ENCODE measurements at regions not wholly inside any gene's neighbourhood (a gene's known extent, or its start where the extent isn't known, plus 50 kb on each side); places are given as distances from the start of the nearest gene placed in this dataset.
"Not testable (repeated sequence)": the region's sequence is repeated elsewhere in the genome, so short reads cannot be mapped to it uniquely, and the experiment has no call there.

DNA sequence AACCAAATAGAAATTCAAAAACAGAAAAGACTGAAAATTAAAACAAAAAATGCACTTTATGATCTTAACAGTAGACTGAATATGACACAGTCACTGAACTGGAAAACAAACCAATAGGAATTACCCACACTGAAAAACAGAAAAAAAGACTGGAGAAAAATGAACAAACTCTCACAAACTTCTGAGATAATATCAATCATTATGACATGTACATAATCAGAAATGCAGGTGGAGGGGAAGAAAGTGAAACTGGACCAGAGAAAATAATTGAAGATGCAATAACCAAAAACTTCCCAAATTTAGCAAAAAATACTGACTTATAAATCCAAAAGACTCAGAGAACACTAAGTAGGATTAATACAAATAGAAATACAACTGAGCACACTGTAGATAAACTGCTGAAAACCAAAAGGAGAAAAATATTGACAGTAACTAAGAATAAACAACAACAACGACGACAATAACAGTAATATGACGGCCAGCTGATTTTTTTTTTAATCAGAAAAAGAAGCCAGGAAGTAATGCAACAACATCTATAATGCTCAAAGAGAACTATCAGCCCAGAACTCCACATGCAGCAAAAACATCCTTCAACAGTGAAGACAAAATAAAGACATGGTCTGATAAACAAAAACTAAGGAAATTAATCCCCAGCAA lies 108.1 kb downstream of the ZFAND4 start:
- H3K4me3 Mint-ChIP-seq (ENCODE audit: low read depth), result no peak overlapping the region

GRCh38 chr10:45561952-45562351 lies 110.6 kb downstream of the ZFAND4 start:
- intact Hi-C loops (cut with micrococcal nuclease), result no loop called here
- Mint-ChIP-seq H3K9me3 (no peaks in the 10 kb centered on the region), H3K4me3 (ENCODE audit: low read depth) (no peak overlapping the region), H3K27me3 (ENCODE audit: low read depth) (no peaks in the 10 kb centered on the region), H3K36me3 (ENCODE audit: low read depth) (peaks cover 12% of the 10 kb centered on the region), H3K4me1 (ENCODE audit: low read depth) (peaks cover 25% of the 10 kb centered on the region), H3K27ac (no peak overlapping the region)
- DNase-seq (ENCODE audit: low spot score), result no peak

More for the DNA sequence above, 108.1 kb downstream of the ZFAND4 start:
- H3K27ac Mint-ChIP-seq, result no peak overlapping the region
- peaks cover 12% of the 10 kb centered on the region for H3K4me1 Mint-ChIP-seq (ENCODE audit: low read depth)
- intact Hi-C loops (cut with micrococcal nuclease), result no loop called here
- no peaks in the 10 kb centered on the region for H3K9me3 Mint-ChIP-seq
- peaks cover 2% of the 10 kb centered on the region for H3K27me3 Mint-ChIP-seq (ENCODE audit: low read depth)
- H3K36me3 Mint-ChIP-seq (ENCODE audit: low read depth), result peaks cover 6% of the 10 kb centered on the region
- no peak for DNase-seq (ENCODE audit: low spot score)

DNA sequence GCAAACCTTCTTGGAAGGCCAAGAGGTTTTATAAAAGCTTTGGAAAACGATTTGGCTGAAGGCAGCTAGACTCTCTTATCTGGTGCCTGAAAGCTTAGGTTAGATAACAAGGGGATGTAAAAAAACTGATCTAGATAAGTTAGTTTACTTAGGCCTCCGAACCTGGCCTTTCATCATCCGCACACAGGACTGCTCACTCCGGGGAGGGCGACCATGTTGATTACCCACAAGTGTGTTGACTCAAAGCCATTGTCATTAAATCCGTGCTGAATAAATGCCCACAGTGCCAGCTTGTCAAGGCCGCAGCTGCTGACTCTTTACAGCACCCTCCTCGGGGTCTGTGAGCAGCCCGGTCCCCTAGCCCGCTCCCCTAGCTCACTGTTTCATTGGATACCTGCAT lies 112.3 kb downstream of the ZFAND4 start:
- Mint-ChIP-seq H3K9me3 (no peaks in the 10 kb centered on the region), H3K4me3 (ENCODE audit: low read depth) (no peak overlapping the region), H3K27me3 (ENCODE audit: low read depth) (no peaks in the 10 kb centered on the region), H3K27ac (no peak overlapping the region), H3K36me3 (ENCODE audit: low read depth) (peaks cover 12% of the 10 kb centered on the region), H3K4me1 (ENCODE audit: low read depth) (peaks cover 28% of the 10 kb centered on the region)
- intact Hi-C loops (cut with micrococcal nuclease), result no loop called here
- no peak for DNase-seq (ENCODE audit: low spot score)

- H3K9me3 Mint-ChIP-seq, result no peaks in the 10 kb centered on the region
- peaks cover 12% of the 10 kb centered on the region for H3K36me3 Mint-ChIP-seq (ENCODE audit: low read depth)
- H3K4me1 Mint-ChIP-seq (ENCODE audit: low read depth), result peaks cover 23% of the 10 kb centered on the region
- H3K27ac Mint-ChIP-seq, result no peak overlapping the region
- peak overlapping the region; percentile 34 for H3K4me3 Mint-ChIP-seq (ENCODE audit: low read depth)
- no peak for DNase-seq (ENCODE audit: low spot score)
- H3K27me3 Mint-ChIP-seq (ENCODE audit: low read depth), result no peaks in the 10 kb centered on the region
- intact Hi-C loops (cut with micrococcal nuclease), result no loop called here
These were observed 114.1 kb downstream of the ZFAND4 start for GRCh38 chr10:45558425-45558824.

GRCh38 chr10:45557275-45557905 lies 115.2 kb downstream of the ZFAND4 start:
- Mint-ChIP-seq H3K36me3 (ENCODE audit: low read depth) (peaks cover 12% of the 10 kb centered on the region), H3K4me1 (ENCODE audit: low read depth) (peaks cover 23% of the 10 kb centered on the region), H3K9me3 (no peaks in the 10 kb centered on the region), H3K4me3 (ENCODE audit: low read depth) (no peak overlapping the region), H3K27me3 (ENCODE audit: low read depth) (no peaks in the 10 kb centered on the region), H3K27ac (no peak overlapping the region)
- DNase-seq (ENCODE audit: low spot score), result peak; percentile 13
- intact Hi-C loops (cut with micrococcal nuclease), result no loop called here

- intact Hi-C loops (cut with micrococcal nuclease), result no loop called here
- Mint-ChIP-seq H3K36me3 (ENCODE audit: low read depth) (peaks cover 12% of the 10 kb centered on the region), H3K4me1 (ENCODE audit: low read depth) (peaks cover 18% of the 10 kb centered on the region), H3K9me3 (no peaks in the 10 kb centered on the region), H3K27ac (no peak overlapping the region), H3K4me3 (ENCODE audit: low read depth) (no peak overlapping the region), H3K27me3 (ENCODE audit: low read depth) (no peaks in the 10 kb centered on the region)
- DNase-seq (ENCODE audit: low spot score), result no peak
These were observed 116.8 kb downstream of the ZFAND4 start for GRCh38 chr10:45555795-45556194.

GRCh38 chr10:45555332-45555731 lies 117.2 kb downstream of the ZFAND4 start:
- H3K9me3 Mint-ChIP-seq; DNase-seq (ENCODE audit: low spot score); H3K27me3 Mint-ChIP-seq (ENCODE audit: low read depth); H3K4me3 Mint-ChIP-seq (ENCODE audit: low read depth); intact Hi-C loops (cut with micrococcal nuclease); H3K27ac Mint-ChIP-seq: not testable (repeated sequence)
- Mint-ChIP-seq H3K36me3 (ENCODE audit: low read depth) (peaks cover 12% of the 10 kb centered on the region), H3K4me1 (ENCODE audit: low read depth) (peaks cover 18% of the 10 kb centered on the region)

- intact Hi-C loops (cut with micrococcal nuclease), result no loop called here
- Mint-ChIP-seq H3K27ac (no peak overlapping the region), H3K4me3 (ENCODE audit: low read depth) (no peak overlapping the region), H3K27me3 (ENCODE audit: low read depth) (no peaks in the 10 kb centered on the region), H3K36me3 (ENCODE audit: low read depth) (peaks cover 6% of the 10 kb centered on the region), H3K9me3 (no peaks in the 10 kb centered on the region), H3K4me1 (ENCODE audit: low read depth) (peaks cover 17% of the 10 kb centered on the region)
- DNase-seq (ENCODE audit: low spot score), result no peak
These were observed 119.0 kb downstream of the ZFAND4 start for GRCh38 chr10:45553613-45554012.

- Mint-ChIP-seq H3K4me1 (ENCODE audit: low read depth) (peaks cover 13% of the 10 kb centered on the region), H3K27me3 (ENCODE audit: low read depth) (no peaks in the 10 kb centered on the region), H3K36me3 (ENCODE audit: low read depth) (peaks cover 2% of the 10 kb centered on the region), H3K9me3 (no peaks in the 10 kb centered on the region), H3K27ac (no peak overlapping the region), H3K4me3 (ENCODE audit: low read depth) (no peak overlapping the region)
- no peak for DNase-seq (ENCODE audit: low spot score)
- intact Hi-C loops (cut with micrococcal nuclease), result no loop called here
These were observed 119.4 kb downstream of the ZFAND4 start for GRCh38 chr10:45553155-45553554.

- intact Hi-C loops (cut with micrococcal nuclease), result no loop called here
- no peak overlapping the region for H3K27ac Mint-ChIP-seq
- no peaks in the 10 kb centered on the region for H3K36me3 Mint-ChIP-seq (ENCODE audit: low read depth)
- H3K4me1 Mint-ChIP-seq (ENCODE audit: low read depth), result peaks cover 9% of the 10 kb centered on the region
- no peaks in the 10 kb centered on the region for H3K27me3 Mint-ChIP-seq (ENCODE audit: low read depth)
- no peaks in the 10 kb centered on the region for H3K9me3 Mint-ChIP-seq
- no peak for DNase-seq (ENCODE audit: low spot score)
- H3K4me3 Mint-ChIP-seq (ENCODE audit: low read depth), result no peak overlapping the region
These were observed 120.1 kb downstream of the ZFAND4 start for GRCh38 chr10:45552476-45552875.

DNA sequence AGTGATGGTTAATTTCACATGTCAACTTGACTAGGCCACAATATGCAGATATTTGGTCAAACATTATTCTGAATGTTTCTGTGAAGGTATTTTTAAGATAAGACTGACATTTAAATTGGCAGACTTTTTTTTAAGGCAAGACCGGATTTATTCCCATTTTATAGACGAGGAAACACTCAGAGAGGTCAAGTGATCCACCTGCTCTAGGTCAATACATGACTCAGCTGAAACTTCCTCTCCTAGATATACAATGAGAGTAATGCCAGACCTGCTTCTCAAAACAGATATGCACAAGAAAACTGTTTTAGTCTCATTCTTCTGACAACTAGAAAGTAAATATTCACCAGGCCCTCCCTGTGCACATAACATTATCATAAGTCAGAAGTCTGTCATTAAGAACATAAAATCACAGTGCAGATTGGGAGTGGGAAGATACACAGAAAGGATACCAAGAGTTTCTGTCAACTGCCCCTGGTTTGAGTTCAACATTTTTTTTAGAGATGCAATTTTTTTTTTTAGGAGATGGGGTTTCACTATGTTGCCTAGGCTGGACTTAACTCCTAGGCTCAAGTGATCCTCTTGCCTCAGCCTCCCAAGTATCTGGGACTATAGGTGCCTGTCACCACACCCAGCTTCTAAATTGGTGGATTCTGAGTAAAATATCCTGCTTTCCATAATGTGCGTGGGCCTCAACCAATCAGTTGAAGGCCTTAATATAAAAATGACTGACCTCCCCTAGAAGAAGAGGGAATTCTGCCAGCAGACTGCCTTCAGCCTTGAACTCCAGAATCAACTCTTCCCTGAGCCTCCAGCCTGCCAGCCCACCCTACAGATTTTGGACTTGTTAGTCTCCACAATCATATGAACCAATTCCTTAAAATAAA lies 121.4 kb downstream of the ZFAND4 start:
- DNase-seq (ENCODE audit: low spot score), result no peak
- intact Hi-C loops (cut with micrococcal nuclease), result no loop called here
- Mint-ChIP-seq H3K27ac (no peak overlapping the region), H3K27me3 (ENCODE audit: low read depth) (no peaks in the 10 kb centered on the region), H3K36me3 (ENCODE audit: low read depth) (no peaks in the 10 kb centered on the region), H3K4me3 (ENCODE audit: low read depth) (no peak overlapping the region), H3K9me3 (no peaks in the 10 kb centered on the region), H3K4me1 (ENCODE audit: low read depth) (peaks cover 2% of the 10 kb centered on the region)

GRCh38 chr10:45548068-45548467 lies 124.5 kb downstream of the ZFAND4 start:
- no peaks in the 10 kb centered on the region for H3K27me3 Mint-ChIP-seq (ENCODE audit: low read depth)
- H3K4me1 Mint-ChIP-seq (ENCODE audit: low read depth), result no peaks in the 10 kb centered on the region
- no peak overlapping the region for H3K4me3 Mint-ChIP-seq (ENCODE audit: low read depth)
- DNase-seq (ENCODE audit: low spot score), result no peak
- H3K9me3 Mint-ChIP-seq, result no peaks in the 10 kb centered on the region
- no peaks in the 10 kb centered on the region for H3K36me3 Mint-ChIP-seq (ENCODE audit: low read depth)
- intact Hi-C loops (cut with micrococcal nuclease), result no loop called here
- H3K27ac Mint-ChIP-seq, result no peak overlapping the region

- no peaks in the 10 kb centered on the region for H3K27me3 Mint-ChIP-seq (ENCODE audit: low read depth)
- no peaks in the 10 kb centered on the region for H3K9me3 Mint-ChIP-seq
- H3K4me1 Mint-ChIP-seq (ENCODE audit: low read depth), result no peaks in the 10 kb centered on the region
- H3K36me3 Mint-ChIP-seq (ENCODE audit: low read depth), result no peaks in the 10 kb centered on the region
- no peak overlapping the region for H3K27ac Mint-ChIP-seq
- no peak overlapping the region for H3K4me3 Mint-ChIP-seq (ENCODE audit: low read depth)
- intact Hi-C loops (cut with micrococcal nuclease), result no loop called here
- DNase-seq (ENCODE audit: low spot score), result no peak
These were observed 125.4 kb downstream of the ZFAND4 start for GRCh38 chr10:45547207-45547606.
